NCI-H748 (cell line): ENCODE measurements at regions not wholly inside any gene's neighbourhood (a gene's known extent, or its start where the extent isn't known, plus 50 kb on each side); places are given as distances from the start of the nearest gene placed in this dataset.

Source experiments
- DNase-seq: peaks from one replicate; lab custom pipeline; 2025; ENCODE audit not compliant: unreplicated experiment; lab: John Stamatoyannopoulos, UW

DNA sequence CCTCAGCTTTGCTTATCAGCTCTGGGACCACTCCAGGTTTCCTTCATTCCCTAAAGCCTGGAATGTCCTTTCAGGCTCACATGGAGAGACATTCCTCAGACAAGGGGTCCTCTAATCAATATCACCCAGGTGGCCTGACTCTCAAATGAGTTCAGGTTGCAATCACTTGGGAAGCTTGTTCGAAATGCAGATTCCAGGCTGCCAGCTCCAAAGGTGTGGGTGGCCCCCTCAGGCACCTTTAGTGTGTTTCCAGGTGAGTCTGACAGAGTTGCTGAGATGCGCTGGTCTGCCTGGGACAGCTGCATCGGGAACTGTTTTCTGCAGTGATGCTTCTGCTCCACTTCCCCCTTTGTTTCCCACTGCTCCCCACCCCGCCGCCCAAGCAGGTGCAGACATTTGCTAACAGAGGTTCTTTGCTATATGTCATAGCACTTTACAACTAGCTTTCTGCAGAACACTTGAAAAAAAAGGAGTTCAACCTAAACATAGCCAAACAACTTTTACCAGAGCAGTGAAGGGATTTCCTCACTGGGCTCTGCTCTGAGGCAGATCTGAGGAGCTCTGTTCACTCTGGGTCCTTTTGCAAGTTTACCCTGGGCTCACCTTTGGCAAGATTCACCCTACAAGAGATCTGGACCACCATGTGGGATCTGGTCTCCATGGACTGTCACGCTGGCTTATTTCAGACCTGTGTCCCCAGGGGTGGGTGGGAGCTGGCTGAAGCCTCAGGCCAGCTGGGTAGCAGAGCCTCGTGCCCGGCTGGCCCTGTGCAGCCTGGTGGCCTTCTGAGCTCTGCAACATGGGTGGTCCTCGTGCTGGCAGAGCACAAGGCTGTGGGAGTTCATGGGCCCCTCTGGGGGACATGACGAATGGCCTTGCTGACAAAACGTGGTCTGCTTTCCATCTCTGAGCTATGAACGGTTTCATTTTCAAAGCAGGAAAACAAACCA is 539.6 kb downstream of the CCDC171 start:
- DNase-seq, result no peak

DNA sequence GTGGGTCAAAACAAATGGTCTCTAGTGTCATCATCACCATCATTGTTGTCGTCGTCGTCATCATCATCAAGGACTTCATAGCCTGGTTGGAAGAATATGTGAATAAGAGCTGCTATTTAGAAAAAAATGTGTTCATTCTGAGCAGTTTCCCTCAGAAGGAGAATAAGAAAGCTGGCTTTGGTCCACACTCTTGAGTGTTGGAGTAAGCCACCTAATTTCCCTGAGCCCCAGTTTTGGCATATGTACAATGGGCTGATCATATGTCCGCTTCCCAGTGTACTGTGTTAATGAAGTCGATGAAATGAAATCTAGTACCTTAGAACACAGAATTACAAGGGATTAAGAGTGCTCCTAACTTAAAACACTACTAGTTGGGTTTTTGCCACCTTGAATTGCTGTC is 545.5 kb downstream of the CCDC171 start:
- DNase-seq, result no peak

DNA sequence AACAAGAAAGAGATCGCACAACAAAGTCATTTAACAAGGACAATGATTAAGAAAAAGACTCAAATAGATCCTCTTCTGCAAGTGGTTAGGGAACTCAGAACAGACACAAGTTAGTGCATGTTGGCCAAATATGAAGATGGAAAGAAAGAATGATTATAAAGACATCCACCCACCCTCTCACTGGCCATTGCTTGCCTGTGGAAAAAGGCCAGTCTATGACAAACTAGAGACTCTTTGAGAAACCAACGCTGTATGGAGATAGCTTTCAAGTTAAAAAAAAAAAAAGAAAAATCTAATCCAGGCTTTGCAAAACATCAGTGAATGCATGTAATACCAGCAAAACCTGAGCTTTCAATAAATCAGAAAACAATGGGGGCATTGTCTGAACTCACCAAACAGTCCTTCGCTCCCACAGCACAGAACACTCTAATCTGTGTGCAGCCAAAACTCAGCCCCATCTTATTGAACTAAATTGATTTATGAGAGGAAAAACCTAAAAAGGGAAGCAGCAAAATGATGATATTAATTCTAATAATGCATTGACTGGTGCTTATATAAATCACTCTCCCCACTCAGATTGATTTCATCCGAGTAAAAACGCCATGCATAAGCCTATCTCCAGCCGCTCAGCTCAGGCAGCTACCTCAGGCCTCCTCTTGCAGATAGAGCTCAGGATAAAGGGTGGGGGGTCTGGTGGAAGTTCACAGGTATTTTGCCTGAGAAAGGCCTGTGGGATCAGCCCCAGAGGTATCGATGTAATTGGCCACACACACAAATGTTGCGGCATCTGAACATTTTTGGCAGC is 547.1 kb downstream of the CCDC171 start:
- DNase-seq, result no peak

DNA sequence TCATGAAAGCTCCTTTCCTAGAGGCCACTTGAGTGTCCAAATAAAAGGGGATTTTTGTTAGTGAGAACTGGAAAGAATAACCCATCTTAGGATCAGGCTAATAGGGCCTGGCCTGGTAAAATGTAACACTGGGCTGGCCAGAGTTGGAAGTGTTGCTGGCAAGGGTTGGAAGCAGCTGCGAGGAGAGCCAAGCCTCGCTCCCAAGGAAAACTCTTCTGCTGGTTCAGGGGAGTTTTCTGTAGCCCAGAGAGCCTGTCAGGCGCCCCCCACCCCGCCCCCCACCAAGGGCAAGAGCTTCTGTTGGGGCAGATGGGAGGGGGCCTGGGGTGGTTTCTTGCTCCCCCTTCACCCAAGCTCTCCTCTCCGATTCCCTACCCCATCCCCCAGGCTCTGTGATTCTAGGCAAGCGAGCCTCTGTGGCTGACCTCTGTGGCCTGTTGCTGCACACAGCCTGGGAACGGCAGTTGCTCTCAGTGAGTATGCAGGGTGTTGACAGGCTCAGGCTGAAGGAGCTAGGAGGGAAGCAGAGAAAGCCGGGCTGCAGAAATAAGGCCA is 547.8 kb downstream of the CCDC171 start:
- DNase-seq, result no peak

DNA sequence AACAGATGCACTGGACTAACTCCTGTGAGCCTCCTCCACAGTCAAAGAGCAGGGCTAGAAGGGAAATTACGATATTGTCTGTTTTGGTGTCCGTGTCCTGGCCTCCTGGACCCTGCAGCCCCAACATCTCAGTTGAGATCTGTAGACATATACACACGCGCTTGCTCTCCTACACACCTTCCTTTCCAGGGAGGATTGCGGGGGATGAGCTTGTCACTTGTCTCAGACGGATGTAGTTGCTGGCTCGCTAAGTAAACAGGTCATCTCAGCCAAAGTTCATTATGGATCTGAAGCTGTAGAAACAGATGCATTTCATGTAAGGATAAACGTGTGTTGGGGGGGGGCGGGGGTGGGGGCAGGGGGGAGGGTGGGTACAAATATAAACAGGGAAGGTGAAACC is 549.3 kb downstream of the CCDC171 start:
- no peak for DNase-seq

DNA sequence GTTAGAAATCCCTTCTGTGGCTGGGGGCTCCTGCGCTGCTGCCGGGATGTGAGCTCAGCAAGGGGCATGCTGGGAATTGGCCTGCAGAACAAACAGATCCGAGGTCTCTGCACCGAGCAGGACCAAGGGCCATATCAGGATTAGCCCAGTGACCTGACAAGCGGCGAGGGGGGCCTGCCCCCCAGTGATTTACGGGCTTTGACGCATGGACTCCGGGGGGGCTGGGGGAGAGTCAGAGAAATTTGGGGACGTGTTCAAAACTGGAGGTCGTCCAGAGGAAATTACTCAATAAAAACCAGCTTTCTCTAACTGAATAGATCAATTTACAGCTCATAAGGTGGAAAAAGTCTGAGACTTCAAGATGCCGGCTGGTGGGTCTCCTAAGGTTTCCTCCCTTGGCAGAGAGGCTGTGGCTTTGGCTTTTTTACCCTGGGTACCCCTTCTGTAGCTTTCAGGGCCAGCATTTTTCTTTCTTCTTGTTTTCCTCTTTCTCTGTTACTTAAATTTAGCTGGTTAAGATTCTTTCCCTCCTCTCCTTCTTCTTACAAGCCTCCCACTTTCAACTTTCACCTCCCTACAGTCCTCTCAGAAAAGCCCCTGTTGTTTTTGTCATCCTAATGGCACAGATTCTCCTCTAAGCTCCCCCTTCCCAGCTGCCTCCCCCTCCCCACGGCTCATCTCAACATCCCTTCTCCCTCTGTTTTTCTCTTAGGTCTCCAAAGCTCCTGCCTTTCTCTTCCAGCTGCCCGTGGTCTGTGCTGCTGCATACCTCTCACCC is 551.0 kb downstream of the CCDC171 start:
- DNase-seq, result no peak

DNA sequence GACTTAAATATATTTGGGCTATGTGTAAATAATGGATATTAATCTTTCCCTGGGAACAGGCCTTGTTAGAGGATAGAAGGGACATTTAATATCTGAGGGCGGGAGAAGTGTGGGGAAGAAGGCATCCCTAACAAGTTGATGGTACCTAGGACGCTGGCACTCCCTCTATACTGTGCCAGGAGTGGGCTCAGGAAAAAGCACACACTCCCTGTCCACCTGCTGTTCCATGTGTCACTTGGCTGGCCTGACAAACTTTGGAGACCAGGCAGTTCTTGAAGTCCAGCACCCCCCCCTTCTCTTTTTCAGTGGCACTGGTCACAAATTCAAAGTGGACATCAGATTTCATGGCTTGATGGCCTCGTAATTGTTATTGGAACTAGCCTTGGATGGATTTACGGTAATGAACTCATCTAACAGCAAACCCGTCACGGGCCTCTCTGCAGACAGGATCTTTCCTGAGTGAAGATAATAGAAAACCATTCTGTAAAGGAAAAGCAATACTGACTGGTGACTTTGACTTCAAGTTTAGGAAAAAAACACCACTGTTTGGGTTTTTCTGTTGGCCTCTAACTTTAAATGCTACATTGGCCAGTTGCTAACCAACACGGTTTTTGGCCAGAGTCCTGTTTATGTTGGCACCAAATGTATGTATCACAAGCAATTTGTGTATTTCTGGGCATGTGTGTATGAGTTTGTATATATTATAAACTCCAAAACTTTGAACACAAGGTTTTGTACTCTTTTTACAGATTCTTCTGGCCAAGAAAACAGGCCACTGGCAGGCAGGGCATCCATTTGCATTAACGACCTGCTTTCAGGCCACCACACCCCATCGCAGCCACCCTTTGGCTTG is 552.6 kb downstream of the CCDC171 start:
- no peak for DNase-seq

DNA sequence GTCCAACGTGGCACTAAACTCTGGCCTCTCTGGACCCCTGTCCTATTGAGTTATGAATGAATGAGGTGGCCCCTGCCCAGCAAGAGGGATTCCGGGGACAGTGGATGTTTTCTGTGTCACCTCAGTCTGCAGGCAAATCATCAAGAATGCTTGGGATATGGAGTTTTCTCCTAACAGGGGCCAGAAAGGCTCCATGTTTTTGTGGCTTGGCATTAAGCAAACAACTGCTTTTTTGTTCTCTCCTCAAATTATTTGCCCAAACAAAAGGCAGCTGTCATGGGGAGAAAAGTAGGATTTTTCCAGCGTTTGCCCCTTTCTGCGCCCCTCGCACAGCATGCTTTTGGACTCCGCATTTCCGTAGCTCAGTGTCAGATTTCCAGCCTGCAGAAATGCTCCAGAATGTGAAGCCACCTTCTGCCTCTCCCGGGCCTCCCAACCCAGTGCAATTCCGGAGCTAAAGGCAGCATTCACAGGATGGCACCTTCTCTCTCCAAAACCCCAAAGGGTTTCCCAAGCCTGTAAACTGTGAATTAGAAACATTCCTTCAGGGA is 553.3 kb downstream of the CCDC171 start:
- peak; percentile 61 for DNase-seq

DNA sequence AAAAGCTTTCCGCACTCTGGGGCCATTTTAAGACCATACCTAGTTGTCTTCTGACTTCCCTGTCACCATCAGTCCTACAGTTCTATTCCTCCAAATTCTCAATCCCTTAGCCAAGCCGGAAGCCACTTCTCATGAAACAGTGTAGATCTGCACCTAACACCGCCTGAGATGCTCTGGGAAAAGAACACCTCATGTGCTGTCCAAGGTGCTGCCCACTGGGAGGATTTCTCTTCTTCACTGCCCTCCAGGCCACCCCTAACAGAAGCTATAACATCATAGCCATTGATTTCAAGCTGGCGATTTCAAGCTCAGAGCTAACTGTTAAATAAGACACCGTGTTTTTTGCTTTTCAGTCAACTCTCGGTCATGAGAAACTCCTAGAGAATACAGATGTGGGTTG is 559.3 kb downstream of the CCDC171 start:
- DNase-seq, result no peak

DNA sequence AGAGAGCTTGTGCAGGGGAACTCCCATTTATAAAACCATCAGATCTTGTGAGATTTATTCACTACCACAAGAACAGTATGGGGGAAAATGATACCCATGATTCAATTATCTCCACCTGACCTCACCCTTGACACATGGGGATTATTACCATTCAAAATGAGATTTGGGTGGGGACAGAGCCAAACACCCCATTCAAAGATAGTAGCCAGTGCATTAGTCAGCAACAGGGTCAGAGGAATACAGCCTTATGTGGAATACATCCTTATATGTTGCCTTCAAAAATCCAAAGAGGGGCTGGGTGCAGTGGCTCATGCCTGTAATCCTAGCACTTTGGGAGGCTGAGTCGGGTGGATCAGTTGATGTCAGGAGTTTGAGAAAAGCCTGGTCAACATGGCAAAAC is 563.2 kb downstream of the CCDC171 start:
- no peak for DNase-seq

DNA sequence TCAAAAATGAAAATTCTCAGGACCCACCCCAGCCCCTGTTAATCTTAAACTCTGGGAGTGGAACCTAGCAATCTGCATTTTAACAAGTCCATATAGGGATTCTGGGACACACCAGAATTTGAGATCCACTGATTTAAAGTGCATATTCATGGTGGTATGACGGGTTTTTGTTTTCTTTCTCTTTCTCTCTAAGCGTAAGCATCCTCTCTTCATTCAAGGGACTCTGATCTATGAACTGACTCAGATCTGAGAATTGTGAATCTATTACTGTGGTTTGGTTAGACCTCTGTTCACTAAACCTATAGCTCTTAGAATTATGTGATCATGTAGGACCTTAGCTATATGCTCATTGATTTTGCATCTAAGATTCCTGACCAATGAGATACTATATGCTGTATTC is 565.2 kb downstream of the CCDC171 start:
- no peak for DNase-seq

DNA sequence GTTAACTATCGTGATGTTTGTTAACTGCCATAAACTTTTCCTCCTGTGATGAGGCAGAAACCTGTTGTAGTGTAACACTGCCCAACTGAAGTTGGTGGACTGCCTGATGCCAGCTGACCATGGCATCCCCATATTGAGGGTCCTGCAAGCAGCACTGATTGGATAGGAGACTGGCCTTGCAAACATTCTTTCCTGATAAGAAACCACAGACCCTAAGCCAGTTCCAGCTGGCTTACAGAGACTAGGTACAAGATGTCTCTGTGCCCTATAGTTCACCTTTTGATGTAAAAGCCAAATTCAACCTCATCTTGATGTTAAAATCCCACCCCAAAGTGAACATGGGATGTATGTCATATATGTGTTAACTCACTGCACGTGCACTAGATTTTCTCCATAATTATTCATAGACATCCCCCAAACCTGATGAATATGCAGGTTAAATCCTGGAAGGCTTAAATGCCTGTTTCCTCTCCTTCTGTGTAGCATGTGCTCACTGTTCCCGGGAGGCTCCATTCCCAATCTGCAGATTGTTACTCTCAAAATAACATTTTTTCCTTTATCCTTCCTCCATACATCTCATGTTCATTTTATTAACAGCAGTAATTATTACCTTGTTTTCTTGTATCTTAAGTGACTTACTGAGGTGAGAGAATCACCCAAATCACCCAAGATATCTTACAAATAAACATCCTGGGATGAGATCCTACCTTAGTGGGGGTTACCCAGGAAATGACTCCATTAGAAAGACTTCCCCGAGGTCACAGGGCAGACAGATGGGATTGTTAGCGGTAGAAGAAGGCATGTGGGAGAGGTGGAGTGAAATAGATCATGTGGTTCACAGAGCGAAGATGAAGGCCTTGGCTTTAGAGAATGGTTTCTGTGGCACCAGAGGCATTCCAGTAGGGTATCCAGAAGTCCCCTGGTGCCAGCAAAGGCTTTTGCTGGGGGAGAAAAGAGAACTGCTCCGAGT is 566.7 kb downstream of the CCDC171 start:
- DNase-seq, result no peak

DNA sequence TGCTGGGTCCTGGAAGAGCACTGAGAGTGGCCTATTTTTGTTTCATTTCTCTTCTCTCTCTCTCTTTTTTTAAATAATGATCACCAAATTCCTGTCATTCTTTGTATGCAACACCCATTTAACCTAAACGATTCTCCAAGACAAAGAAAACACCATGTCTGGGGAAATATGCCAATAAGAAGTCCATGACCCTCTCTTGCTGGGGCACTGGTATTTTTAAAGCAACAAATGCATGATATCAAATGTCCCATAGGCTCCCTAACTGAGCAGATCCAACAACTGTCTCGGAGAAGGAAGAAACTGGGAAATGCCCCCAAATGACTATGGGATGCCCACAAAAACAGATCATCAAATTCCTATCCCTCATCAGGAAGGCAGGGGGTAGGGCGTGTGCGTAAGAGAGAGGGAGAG is 567.4 kb downstream of the CCDC171 start:
- no peak for DNase-seq

DNA sequence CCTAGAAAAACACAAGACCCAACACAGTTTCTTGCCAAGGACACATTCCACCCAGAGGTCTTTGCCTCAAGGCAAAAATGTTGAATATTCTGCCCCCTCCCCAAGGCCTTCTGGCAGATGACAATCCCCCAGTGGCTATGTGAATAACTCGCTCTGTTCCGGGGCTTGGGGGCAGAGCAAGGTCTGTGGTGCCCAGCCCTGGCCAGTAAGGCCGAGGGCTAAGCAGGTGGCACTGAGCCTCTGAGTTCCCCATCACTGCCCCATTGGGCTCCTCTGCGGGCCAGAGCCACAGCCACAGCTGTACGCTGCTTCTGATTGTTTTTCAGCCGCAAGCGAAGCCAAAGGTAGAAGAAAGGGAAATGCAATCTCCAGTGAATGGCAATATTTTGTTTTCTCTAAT is 567.9 kb downstream of the CCDC171 start:
- no peak for DNase-seq

DNA sequence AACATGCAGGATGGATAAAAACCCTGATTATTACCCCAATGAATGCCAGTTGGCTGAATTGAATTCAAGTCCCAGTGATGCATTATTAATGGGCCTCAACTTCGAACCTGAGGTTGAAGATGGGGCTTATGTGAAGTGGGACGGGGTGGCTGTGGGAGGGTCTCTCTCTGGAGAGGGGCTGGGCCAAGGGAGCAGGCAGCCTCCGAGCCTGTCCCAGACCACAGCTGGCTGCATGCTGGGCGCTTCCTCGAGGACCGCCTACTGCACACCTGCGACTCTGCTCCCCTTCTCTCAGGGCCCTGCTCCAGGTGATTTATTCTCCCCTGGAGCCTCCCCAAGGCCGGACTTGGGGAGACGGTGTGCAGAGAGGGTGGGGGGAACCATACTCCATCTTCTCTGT is 568.3 kb downstream of the CCDC171 start:
- no peak for DNase-seq

DNA sequence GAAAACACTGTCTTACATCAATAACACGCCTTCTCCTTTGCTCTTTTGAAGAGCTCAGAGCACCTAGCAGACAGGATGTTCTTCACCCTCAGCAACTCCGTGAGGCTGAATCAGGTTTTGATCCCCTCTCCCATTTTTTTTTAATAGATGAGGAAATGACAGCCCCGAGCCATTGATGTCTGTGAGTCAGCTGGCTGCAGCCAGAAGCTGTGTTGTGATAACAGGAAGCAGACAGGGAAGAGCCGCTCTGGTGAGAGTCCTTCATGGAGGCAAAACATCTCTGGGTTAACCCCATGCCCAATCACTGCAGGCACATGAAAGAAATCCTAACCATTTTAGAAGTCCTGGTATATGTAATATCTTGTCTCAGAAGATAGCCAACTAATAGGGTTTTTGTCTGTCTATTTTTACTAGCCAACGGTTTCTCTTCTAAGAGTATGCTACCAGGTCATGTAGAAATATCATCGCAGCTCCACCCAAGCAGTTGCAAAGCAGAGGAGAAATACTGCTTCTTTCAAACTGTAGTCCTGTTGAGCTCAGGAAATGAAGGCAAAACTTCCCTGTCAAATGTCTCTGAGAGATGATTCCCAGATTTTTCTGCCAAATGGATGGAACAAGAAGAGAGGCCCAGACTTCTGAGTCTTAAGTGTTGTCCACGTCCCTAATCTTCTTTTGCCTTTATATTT is 568.9 kb downstream of the CCDC171 start:
- no peak for DNase-seq

DNA sequence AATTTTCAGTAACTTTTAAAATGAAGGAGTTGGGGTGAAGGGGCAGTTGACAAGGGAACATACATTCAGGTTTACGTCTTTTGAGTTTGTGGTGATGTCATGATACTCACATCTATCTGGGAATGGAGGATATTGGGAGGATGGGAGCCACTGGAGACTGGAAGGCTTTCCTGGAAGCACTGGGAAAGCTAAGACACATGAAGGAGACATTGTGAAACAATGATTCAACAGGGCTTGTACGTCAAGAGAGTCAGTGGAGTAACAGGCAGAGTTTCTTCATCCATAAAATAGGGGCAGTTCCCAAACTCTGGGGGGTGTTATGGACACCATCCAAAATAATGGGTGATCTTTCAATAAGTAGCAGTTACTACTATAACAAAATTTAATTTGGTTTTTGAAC is 572.8 kb downstream of the CCDC171 start:
- no peak for DNase-seq

DNA sequence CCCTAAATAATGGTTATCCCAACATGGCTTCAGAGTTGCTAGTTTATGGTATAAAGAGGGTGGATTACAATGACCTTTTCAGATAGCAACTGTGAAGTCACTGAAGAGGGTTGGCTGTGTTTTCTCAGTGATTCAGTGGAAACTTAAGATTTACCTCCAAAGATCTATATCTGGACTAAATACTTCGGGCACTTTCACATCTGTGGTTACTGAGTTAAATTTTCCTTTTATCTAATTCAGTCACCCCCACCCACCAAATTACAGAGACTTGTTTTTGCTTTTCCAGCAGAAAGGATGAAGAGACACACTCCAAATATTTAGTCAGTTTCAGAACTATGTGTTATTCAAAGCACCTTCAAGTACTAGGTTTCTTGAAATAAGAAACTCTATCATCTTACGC is 573.2 kb downstream of the CCDC171 start:
- DNase-seq, result no peak
